H1 (cell line): ENCODE measurements at regions not wholly inside any gene's neighbourhood (a gene's known extent, or its start where the extent isn't known, plus 50 kb on each side); places are given as distances from the start of the nearest gene placed in this dataset.

Source experiments
- EZH2 ChIP-seq: fragments of 200-600 bp; sonication (generic); IDR thresholded peaks from 2 replicates; pipeline ENCODE4 v1.7.1; 2012; ENCODE audit warnings: low read depth, mild to moderate bottlenecking, moderate library complexity, low read length, inconsistent platforms; ENCODE audit not compliant: severe bottlenecking
- JUN ChIP-seq: IDR thresholded peaks from 2 replicates; pipeline ENCODE4 v1.6.1; 2011; ENCODE audit warnings: low read depth, mild to moderate bottlenecking, improper control_type of control experiment, low read length
- POLR2A ChIP-seq, 2 experiments: IDR thresholded peaks; 1 replicate in 1 of 2; 2 replicates in 1 of 2; pipeline ENCODE4 v1.6.1; 2011; ENCODE audit warnings: low read depth in 2 of 2, low read length in 2 of 2, mild to moderate bottlenecking in 2 of 2; ENCODE audit errors: control extremely low read depth in 1 of 2
- RAD21 ChIP-seq, 2 experiments: IDR thresholded peaks in 1 of 2; conservative IDR thresholded peaks in 1 of 2; 2 replicates each; pipeline ENCODE4 v1.6.1; 2011; ENCODE audit warnings: low read depth in 2 of 2, low read length in 2 of 2, improper control_type of control experiment in 1 of 2, inconsistent platforms in 1 of 2, mild to moderate bottlenecking in 1 of 2, moderate library complexity in 1 of 2
- TBP ChIP-seq: IDR thresholded peaks from 2 replicates; pipeline ENCODE4 v1.6.1; 2011; ENCODE audit warnings: low read depth, low read length, improper control_type of control experiment
- TCF12 ChIP-seq: IDR thresholded peaks from 2 replicates; pipeline ENCODE4 v1.6.1; 2011; ENCODE audit warnings: low read depth, mild to moderate bottlenecking, low read length
- TF ChIP-seq, protein P1 (sequence below), 3 experiments: IDR thresholded peaks; 1 replicate in 2 of 3; 2 replicates in 1 of 3; pipeline versions ENCODE4 v1.5.1 to v1.6.1; 2011; ENCODE audit warnings: low read length in 3 of 3, mild to moderate bottlenecking in 3 of 3, inconsistent platforms in 2 of 3, low read depth in 1 of 3, moderate library complexity in 1 of 3; ENCODE audit not compliant: insufficient read depth in 1 of 3; ENCODE audit errors: control extremely low read depth in 1 of 3
- TF ChIP-seq, protein P2 (sequence below): IDR thresholded peaks from 2 replicates; pipeline ENCODE4 v1.6.1; 2011; ENCODE audit warnings: low read length, improper control_type of control experiment
- TF ChIP-seq, protein P3 (sequence below): IDR thresholded peaks from 2 replicates; pipeline ENCODE4 v1.6.1; 2012; ENCODE audit warnings: low read length, inconsistent platforms

DNA sequence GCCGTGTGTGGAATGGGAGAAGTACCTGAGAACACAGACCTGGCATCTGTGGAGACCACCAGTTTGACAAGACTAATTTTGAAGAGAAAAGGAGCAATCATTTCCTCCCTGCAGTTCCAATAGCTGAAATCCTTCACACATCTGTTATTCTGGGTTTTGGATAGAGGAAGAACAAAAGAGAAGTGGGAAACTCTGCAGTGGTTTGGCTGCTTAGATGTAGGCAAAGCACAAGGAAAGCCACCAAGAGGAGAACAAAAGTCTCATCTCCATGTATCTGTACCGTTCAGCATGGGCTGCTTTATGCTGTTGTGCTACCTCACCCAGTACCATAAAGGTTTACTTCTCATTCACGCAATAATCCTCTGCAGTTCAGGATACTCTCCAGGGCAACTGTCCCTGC lies 153.1 kb upstream of the COL8A1 start:
- TF ChIP-seq, protein P1, sequence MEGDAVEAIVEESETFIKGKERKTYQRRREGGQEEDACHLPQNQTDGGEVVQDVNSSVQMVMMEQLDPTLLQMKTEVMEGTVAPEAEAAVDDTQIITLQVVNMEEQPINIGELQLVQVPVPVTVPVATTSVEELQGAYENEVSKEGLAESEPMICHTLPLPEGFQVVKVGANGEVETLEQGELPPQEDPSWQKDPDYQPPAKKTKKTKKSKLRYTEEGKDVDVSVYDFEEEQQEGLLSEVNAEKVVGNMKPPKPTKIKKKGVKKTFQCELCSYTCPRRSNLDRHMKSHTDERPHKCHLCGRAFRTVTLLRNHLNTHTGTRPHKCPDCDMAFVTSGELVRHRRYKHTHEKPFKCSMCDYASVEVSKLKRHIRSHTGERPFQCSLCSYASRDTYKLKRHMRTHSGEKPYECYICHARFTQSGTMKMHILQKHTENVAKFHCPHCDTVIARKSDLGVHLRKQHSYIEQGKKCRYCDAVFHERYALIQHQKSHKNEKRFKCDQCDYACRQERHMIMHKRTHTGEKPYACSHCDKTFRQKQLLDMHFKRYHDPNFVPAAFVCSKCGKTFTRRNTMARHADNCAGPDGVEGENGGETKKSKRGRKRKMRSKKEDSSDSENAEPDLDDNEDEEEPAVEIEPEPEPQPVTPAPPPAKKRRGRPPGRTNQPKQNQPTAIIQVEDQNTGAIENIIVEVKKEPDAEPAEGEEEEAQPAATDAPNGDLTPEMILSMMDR (IDR thresholded peaks at IDR 0.05; ENCODE audit: control extremely low read depth in 1 of 3, insufficient read depth in 1 of 3, low read depth in 1 of 3, low read length in 3 of 3), result no peak
- TF ChIP-seq, protein P2, sequence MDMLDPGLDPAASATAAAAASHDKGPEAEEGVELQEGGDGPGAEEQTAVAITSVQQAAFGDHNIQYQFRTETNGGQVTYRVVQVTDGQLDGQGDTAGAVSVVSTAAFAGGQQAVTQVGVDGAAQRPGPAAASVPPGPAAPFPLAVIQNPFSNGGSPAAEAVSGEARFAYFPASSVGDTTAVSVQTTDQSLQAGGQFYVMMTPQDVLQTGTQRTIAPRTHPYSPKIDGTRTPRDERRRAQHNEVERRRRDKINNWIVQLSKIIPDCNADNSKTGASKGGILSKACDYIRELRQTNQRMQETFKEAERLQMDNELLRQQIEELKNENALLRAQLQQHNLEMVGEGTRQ, result no peak
- no peak for TF ChIP-seq RAD21 (IDR thresholded peaks at IDR 0.05 in 1 of 2, conservative IDR thresholded peaks at IDR 0.05 in 1 of 2; ENCODE audit: low read depth in 2 of 2, low read length in 2 of 2)
- no peak for TF ChIP-seq TCF12
- TF ChIP-seq, protein P3, sequence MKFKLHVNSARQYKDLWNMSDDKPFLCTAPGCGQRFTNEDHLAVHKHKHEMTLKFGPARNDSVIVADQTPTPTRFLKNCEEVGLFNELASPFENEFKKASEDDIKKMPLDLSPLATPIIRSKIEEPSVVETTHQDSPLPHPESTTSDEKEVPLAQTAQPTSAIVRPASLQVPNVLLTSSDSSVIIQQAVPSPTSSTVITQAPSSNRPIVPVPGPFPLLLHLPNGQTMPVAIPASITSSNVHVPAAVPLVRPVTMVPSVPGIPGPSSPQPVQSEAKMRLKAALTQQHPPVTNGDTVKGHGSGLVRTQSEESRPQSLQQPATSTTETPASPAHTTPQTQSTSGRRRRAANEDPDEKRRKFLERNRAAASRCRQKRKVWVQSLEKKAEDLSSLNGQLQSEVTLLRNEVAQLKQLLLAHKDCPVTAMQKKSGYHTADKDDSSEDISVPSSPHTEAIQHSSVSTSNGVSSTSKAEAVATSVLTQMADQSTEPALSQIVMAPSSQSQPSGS, result no peak
- TF ChIP-seq EZH2, result no peak
- TF ChIP-seq TBP, result no peak
- TF ChIP-seq POLR2A (IDR thresholded peaks at IDR 0.05; ENCODE audit: control extremely low read depth in 1 of 2, low read depth in 2 of 2, low read length in 2 of 2), result no peak
- no peak for TF ChIP-seq JUN
